ENCODE measurements at regions not wholly inside any gene's neighbourhood (a gene's known extent, or its start where the extent isn't known, plus 50 kb on each side); places are given as distances from the start of the nearest gene placed in this dataset.

- H3K27ac Mint-ChIP-seq (ENCODE audit: unreplicated experiment) = no peak overlapping the region
- H3K4me3 Mint-ChIP-seq (ENCODE audit: unreplicated experiment) = no peak overlapping the region
- no peak for DNase-seq (ENCODE audit: low spot score)
- peaks cover 3% of the 10 kb centered on the region for H3K4me1 Mint-ChIP-seq (ENCODE audit: unreplicated experiment)
- H3K36me3 Mint-ChIP-seq (ENCODE audit: low read depth, unreplicated experiment) = no peaks in the 10 kb centered on the region
- no peaks in the 10 kb centered on the region for H3K9me3 Mint-ChIP-seq (ENCODE audit: unreplicated experiment)
- TF ChIP-seq CTCF (IDR thresholded peaks at IDR 0.05; ENCODE audit: unreplicated experiment) = no peak
- H3K27me3 Mint-ChIP-seq (ENCODE audit: unreplicated experiment) = no peaks in the 10 kb centered on the region
Observed at GRCh38 chr2:235211056-235211455, 259.2 kb downstream of the SH3BP4 start.

GRCh38 chr2:235212501-235213158 is 260.8 kb downstream of the SH3BP4 start:
- H3K4me3 Mint-ChIP-seq (ENCODE audit: unreplicated experiment) = no peak overlapping the region
- no peaks in the 10 kb centered on the region for H3K36me3 Mint-ChIP-seq (ENCODE audit: low read depth, unreplicated experiment)
- no peak for TF ChIP-seq CTCF (IDR thresholded peaks at IDR 0.05; ENCODE audit: unreplicated experiment)
- H3K27ac Mint-ChIP-seq (ENCODE audit: unreplicated experiment) = no peak overlapping the region
- DNase-seq (ENCODE audit: low spot score) = no peak
- no peaks in the 10 kb centered on the region for H3K27me3 Mint-ChIP-seq (ENCODE audit: unreplicated experiment)
- H3K4me1 Mint-ChIP-seq (ENCODE audit: unreplicated experiment) = peaks cover 3% of the 10 kb centered on the region
- H3K9me3 Mint-ChIP-seq (ENCODE audit: unreplicated experiment) = no peaks in the 10 kb centered on the region

- no peaks in the 10 kb centered on the region for H3K9me3 Mint-ChIP-seq (ENCODE audit: unreplicated experiment)
- TF ChIP-seq CTCF (IDR thresholded peaks at IDR 0.05; ENCODE audit: unreplicated experiment) = no peak
- peaks cover 3% of the 10 kb centered on the region for H3K4me1 Mint-ChIP-seq (ENCODE audit: unreplicated experiment)
- DNase-seq (ENCODE audit: low spot score) = no peak
- no peak overlapping the region for H3K27ac Mint-ChIP-seq (ENCODE audit: unreplicated experiment)
- no peak overlapping the region for H3K4me3 Mint-ChIP-seq (ENCODE audit: unreplicated experiment)
- H3K36me3 Mint-ChIP-seq (ENCODE audit: low read depth, unreplicated experiment) = no peaks in the 10 kb centered on the region
- H3K27me3 Mint-ChIP-seq (ENCODE audit: unreplicated experiment) = peaks cover 2% of the 10 kb centered on the region
Observed at GRCh38 chr2:235215248-235215647, 263.4 kb downstream of the SH3BP4 start.

GRCh38 chr2:235216901-235217300 is 265.1 kb downstream of the SH3BP4 start:
- Mint-ChIP-seq H3K9me3 (ENCODE audit: unreplicated experiment) (no peaks in the 10 kb centered on the region), H3K27me3 (ENCODE audit: unreplicated experiment) (peaks cover 2% of the 10 kb centered on the region), H3K4me3 (ENCODE audit: unreplicated experiment) (no peak overlapping the region), H3K27ac (ENCODE audit: unreplicated experiment) (no peak overlapping the region), H3K36me3 (ENCODE audit: low read depth, unreplicated experiment) (no peaks in the 10 kb centered on the region), H3K4me1 (ENCODE audit: unreplicated experiment) (peaks cover 3% of the 10 kb centered on the region)
- DNase-seq (ENCODE audit: low spot score) = no peak
- TF ChIP-seq CTCF (IDR thresholded peaks at IDR 0.05; ENCODE audit: unreplicated experiment) = no peak

- no peaks in the 10 kb centered on the region for H3K36me3 Mint-ChIP-seq (ENCODE audit: low read depth, unreplicated experiment)
- DNase-seq (ENCODE audit: low spot score) = no peak
- H3K9me3 Mint-ChIP-seq (ENCODE audit: unreplicated experiment) = no peaks in the 10 kb centered on the region
Observed at GRCh38 chr2:235217846-235218245, 266.0 kb downstream of the SH3BP4 start.

More at GRCh38 chr2:235217846-235218245, 266.0 kb downstream of the SH3BP4 start:
- TF ChIP-seq CTCF (IDR thresholded peaks at IDR 0.05; ENCODE audit: unreplicated experiment) = no peak
- H3K27me3 Mint-ChIP-seq (ENCODE audit: unreplicated experiment) = peaks cover 2% of the 10 kb centered on the region
- H3K27ac Mint-ChIP-seq (ENCODE audit: unreplicated experiment) = no peak overlapping the region
- H3K4me3 Mint-ChIP-seq (ENCODE audit: unreplicated experiment) = no peak overlapping the region
- no peaks in the 10 kb centered on the region for H3K4me1 Mint-ChIP-seq (ENCODE audit: unreplicated experiment)

Measured in endothelial cell (in vitro differentiated cells).